ENCODE measurements at regions not wholly inside any gene's neighbourhood (a gene's known extent, or its start where the extent isn't known, plus 50 kb on each side); places are given as distances from the start of the nearest gene placed in this dataset.

GRCh38 chr11:104361975-104362374 lies 198.0 kb upstream of the PDGFD start (continued):
- TF ChIP-seq ZNF276 (CRISPR knock-in tag; IDR thresholded peaks at IDR 0.05; ENCODE audit: low read depth) (no peak), MAFK (conservative IDR thresholded peaks at IDR 0.05 in 1 of 2, IDR thresholded peaks at IDR 0.05 in 1 of 2; ENCODE audit: low read length in 2 of 2) (no peak), DDIT3 (CRISPR knock-in tag; IDR thresholded peaks at IDR 0.05) (no peak)

- no peaks in the 10 kb centered on the region for H4K20me1 ChIP-seq (ENCODE audit: insufficient read depth, low read length)
- H3K4me3 ChIP-seq (replicated peaks in 1 of 3; ENCODE audit: insufficient read depth in 1 of 3, low read depth in 2 of 3, low read length in 3 of 3) = no peak overlapping the region
- 28% methylated on average over 4 of the region's 4 CpGs for WGBS (ENCODE audit: low lambda C conversion rate)
- no peak for FAIRE-seq
- H3K79me2 ChIP-seq (ENCODE audit: insufficient read depth, low read length) = no peaks in the 10 kb centered on the region
- H3K9me3 ChIP-seq (ENCODE audit: low read length) = peaks cover 20% of the 10 kb centered on the region
- in situ Hi-C loops (cut with HindIII; ENCODE audit: extremely low pct_ligation_motif_present, low pct_unique_long_range_greater_than_20kb) = no loop called here
- H3K27ac ChIP-seq (ENCODE audit: extremely low read length, insufficient read depth, low read length) = no peak overlapping the region
- no peaks in the 10 kb centered on the region for H3K4me1 ChIP-seq (ENCODE audit: insufficient read depth, low read length)
- no peaks in the 10 kb centered on the region for H3K27me3 ChIP-seq (ENCODE audit: control insufficient read depth in 1 of 2, insufficient read depth in 2 of 2, low read length in 2 of 2)
- H3K9ac ChIP-seq (ENCODE audit: insufficient read depth, low read depth, low read length) = no peak overlapping the region
- DNase-seq (ENCODE audit: low spot score) = no peak
- ChIA-PET CTCF (ENCODE audit: low intra/inter-chr PET ratio, low total read pairs) (no interaction called here), POLR2A (no interaction called here)
- intact Hi-C loops (cut with micrococcal nuclease; ENCODE audit: unreplicated experiment) = no loop called here
- no TSS peak for BruUV-seq (replicated peaks)
- no peak overlapping the region for H2AFZ ChIP-seq (ENCODE audit: low read length)
- no peaks in the 10 kb centered on the region for H3K36me3 ChIP-seq (replicated peaks in 1 of 2; ENCODE audit: control insufficient read depth in 1 of 2, insufficient read depth in 2 of 2, low read length in 2 of 2)
- ATAC-seq = no peak
- no peak overlapping the region for H3K4me2 ChIP-seq (ENCODE audit: low read depth, low read length)
- TF ChIP-seq NR1H2 (CRISPR knock-in tag; IDR thresholded peaks at IDR 0.05; ENCODE audit: borderline replicate concordance, low read depth) = no peak
- no peak for TF ChIP-seq HNF1B (CRISPR knock-in tag; IDR thresholded peaks at IDR 0.05)
- TF ChIP-seq NFKBIZ (CRISPR knock-in tag; IDR thresholded peaks at IDR 0.05) = no peak
- no peak for TF ChIP-seq SNAI1 (CRISPR knock-in tag; IDR thresholded peaks at IDR 0.05; ENCODE audit: borderline replicate concordance)
- no peak for TF ChIP-seq SUZ12 (IDR thresholded peaks at IDR 0.05; ENCODE audit: low read depth, low read length)
- TF ChIP-seq ZNF629 (CRISPR knock-in tag; conservative IDR thresholded peaks at IDR 0.05) = no peak
- TF ChIP-seq ZNF530 (CRISPR knock-in tag; IDR thresholded peaks at IDR 0.05; ENCODE audit: low read depth) = no peak
- TF ChIP-seq ZBTB46 (CRISPR knock-in tag; IDR thresholded peaks at IDR 0.05; ENCODE audit: borderline replicate concordance) = no peak
- no peak for TF ChIP-seq DMAP1 (CRISPR knock-in tag; IDR thresholded peaks at IDR 0.05)
- no peak for TF ChIP-seq SPEN (CRISPR knock-in tag; IDR thresholded peaks at IDR 0.05; ENCODE audit: low read depth)
- no peak for TF ChIP-seq MEIS1 (CRISPR knock-in tag; IDR thresholded peaks at IDR 0.05; ENCODE audit: borderline replicate concordance)
- no peak for TF ChIP-seq KLF11 (CRISPR knock-in tag; IDR thresholded peaks at IDR 0.05)
Measured at GRCh38 chr11:104352036-104352435, 188.1 kb upstream of the PDGFD start.
